MV-4-11 (cell line): ENCODE measurements at regions not wholly inside any gene's neighbourhood (a gene's known extent, or its start where the extent isn't known, plus 50 kb on each side); places are given as distances from the start of the nearest gene placed in this dataset.
A peak's percentile ranks its signal among the peaks of the same experiment; 100 is the strongest.
"Not testable (repeated sequence)": the region's sequence is repeated elsewhere in the genome, so short reads cannot be mapped to it uniquely, and the experiment has no call there.

Experiments
- DNase-seq: peaks from one replicate; lab custom pipeline; 2025; lab: John Stamatoyannopoulos, UW

- no peak for DNase-seq
Observed at GRCh38 chr12:114815026-114815795, 131.2 kb upstream of the TBX3 start.

- DNase-seq = peak; percentile 73
Observed at GRCh38 chr12:114812858-114813761, 129.1 kb upstream of the TBX3 start.

GRCh38 chr12:114812384-114812783, 128.4 kb upstream of the TBX3 start:
- no peak for DNase-seq

- no peak for DNase-seq
Observed at GRCh38 chr12:114809097-114809496, 125.1 kb upstream of the TBX3 start.

GRCh38 chr12:114801381-114801780, 117.4 kb upstream of the TBX3 start:
- not testable (repeated sequence) for DNase-seq

- DNase-seq = peak; percentile 78
Observed at GRCh38 chr12:114800566-114800965, 116.6 kb upstream of the TBX3 start.

GRCh38 chr12:114799574-114800487, 115.9 kb upstream of the TBX3 start:
- DNase-seq = no peak

- no peak for DNase-seq
Observed at GRCh38 chr12:114794049-114794558, 110.1 kb upstream of the TBX3 start.

GRCh38 chr12:114790276-114790675, 106.3 kb upstream of the TBX3 start:
- DNase-seq = no peak

GRCh38 chr12:114789821-114790220, 105.8 kb upstream of the TBX3 start:
- no peak for DNase-seq

GRCh38 chr12:114789276-114789675, 105.3 kb upstream of the TBX3 start:
- DNase-seq = no peak

- DNase-seq = no peak
Observed at GRCh38 chr12:114784526-114784925, 100.6 kb upstream of the TBX3 start.

GRCh38 chr12:114783089-114783618, 99.2 kb upstream of the TBX3 start:
- no peak for DNase-seq

GRCh38 chr12:114780746-114781399, 96.9 kb upstream of the TBX3 start:
- no peak for DNase-seq

- DNase-seq = no peak
Observed at GRCh38 chr12:114779647-114780046, 95.7 kb upstream of the TBX3 start.

GRCh38 chr12:114779186-114779585, 95.2 kb upstream of the TBX3 start:
- DNase-seq = no peak

- DNase-seq = no peak
Observed at GRCh38 chr12:114776731-114777442, 92.9 kb upstream of the TBX3 start.

GRCh38 chr12:114774699-114775098, 90.7 kb upstream of the TBX3 start:
- no peak for DNase-seq

GRCh38 chr12:114774197-114774596, 90.2 kb upstream of the TBX3 start:
- no peak for DNase-seq

- no peak for DNase-seq
Observed at GRCh38 chr12:114770323-114770722, 86.3 kb upstream of the TBX3 start.
